ENCODE measurements at regions not wholly inside any gene's neighbourhood (a gene's known extent, or its start where the extent isn't known, plus 50 kb on each side); places are given as distances from the start of the nearest gene placed in this dataset.

DNA sequence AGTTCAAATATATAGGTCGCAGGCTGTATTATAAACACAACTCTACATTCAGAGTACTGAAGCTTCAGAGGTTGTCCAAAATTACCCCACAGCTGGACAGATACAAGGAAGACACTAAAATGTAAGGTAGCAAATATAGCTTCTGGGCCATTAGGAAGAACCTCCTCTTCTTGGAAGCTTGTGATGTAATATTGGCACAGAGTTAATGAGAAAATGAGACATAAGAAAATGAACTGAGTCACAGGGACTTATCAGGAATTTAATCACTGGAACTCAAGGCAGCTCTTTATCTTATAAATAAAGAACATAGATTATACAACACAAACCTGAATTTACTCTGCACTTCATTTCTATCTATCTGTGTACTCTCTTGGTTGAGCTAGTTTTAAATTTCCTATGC, 344.7 kb downstream of the PCDH10 start:
- TF ChIP-seq EP300 (IDR thresholded peaks at IDR 0.05) = no peak
- TF ChIP-seq, protein P1, sequence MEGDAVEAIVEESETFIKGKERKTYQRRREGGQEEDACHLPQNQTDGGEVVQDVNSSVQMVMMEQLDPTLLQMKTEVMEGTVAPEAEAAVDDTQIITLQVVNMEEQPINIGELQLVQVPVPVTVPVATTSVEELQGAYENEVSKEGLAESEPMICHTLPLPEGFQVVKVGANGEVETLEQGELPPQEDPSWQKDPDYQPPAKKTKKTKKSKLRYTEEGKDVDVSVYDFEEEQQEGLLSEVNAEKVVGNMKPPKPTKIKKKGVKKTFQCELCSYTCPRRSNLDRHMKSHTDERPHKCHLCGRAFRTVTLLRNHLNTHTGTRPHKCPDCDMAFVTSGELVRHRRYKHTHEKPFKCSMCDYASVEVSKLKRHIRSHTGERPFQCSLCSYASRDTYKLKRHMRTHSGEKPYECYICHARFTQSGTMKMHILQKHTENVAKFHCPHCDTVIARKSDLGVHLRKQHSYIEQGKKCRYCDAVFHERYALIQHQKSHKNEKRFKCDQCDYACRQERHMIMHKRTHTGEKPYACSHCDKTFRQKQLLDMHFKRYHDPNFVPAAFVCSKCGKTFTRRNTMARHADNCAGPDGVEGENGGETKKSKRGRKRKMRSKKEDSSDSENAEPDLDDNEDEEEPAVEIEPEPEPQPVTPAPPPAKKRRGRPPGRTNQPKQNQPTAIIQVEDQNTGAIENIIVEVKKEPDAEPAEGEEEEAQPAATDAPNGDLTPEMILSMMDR (IDR thresholded peaks at IDR 0.05) = no peak
- no peak for TF ChIP-seq POLR2A (IDR thresholded peaks at IDR 0.05)
- Histone ChIP-seq H3K27ac (no peak overlapping the region), H3K4me3 (no peak overlapping the region), H3K36me3 (no peaks in the 10 kb centered on the region), H3K9me3 (no peaks in the 10 kb centered on the region), H3K27me3 (no peaks in the 10 kb centered on the region), H3K4me1 (no peaks in the 10 kb centered on the region)
- 47 to 53% methylated on average over 1 of the region's 1 CpG for WGBS, 2 donors
- no peak for DNase-seq (ENCODE audit: low spot score in 2 of 2)

DNA sequence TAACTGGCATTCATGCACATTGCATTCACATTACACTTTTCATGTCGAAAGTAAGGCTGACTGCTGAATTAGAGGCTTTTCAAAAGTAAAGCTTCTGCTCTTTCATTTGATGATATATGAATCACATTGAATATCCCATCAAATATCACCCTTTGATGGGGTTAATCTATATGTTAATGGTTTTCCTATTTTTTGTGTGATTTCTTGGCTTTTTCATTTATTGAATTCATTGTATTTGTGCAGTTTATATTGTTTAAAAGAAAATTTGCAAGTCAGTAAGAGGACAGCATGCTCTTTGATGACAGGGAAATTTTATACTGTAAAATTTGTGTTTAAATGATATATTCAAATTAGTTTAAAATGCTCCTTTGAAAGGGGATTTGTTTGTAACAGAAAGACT, 344.1 kb downstream of the PCDH10 start:
- Histone ChIP-seq H3K4me1 (no peaks in the 10 kb centered on the region), H3K4me3 (no peak overlapping the region), H3K36me3 (no peaks in the 10 kb centered on the region), H3K27me3 (no peaks in the 10 kb centered on the region), H3K9me3 (no peaks in the 10 kb centered on the region), H3K27ac (no peak overlapping the region)
- TF ChIP-seq POLR2A (IDR thresholded peaks at IDR 0.05) = no peak
- no peak for DNase-seq (ENCODE audit: low spot score in 2 of 2)
- 61 to 73% methylated on average over 1 of the region's 1 CpG for whole genome bisulfite sequencing, 2 donors

DNA sequence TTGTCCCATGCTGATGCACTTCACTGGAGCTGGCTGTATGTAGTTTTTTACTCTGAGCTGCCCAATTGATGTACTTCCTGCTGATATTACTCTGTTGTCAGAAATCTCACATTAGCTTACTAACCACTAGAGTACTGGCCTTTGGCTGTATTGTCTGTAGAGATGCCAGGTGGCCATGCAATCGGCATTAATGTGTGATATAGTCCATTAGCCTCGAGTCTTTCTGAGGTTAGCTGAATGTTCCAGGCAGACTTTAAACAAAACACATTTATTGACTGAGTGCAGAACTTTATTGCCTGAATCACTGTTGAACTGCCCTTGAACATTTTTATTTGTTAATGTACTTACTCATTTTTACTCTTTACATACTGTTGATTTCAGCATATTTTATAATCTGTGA, 335.2 kb downstream of the PCDH10 start:
- TF ChIP-seq POLR2A (IDR thresholded peaks at IDR 0.05) (no peak), EP300 (IDR thresholded peaks at IDR 0.05) (no peak)
- TF ChIP-seq, protein P1 (IDR thresholded peaks at IDR 0.05) = no peak
- H3K9me3 ChIP-seq = no peaks in the 10 kb centered on the region
- 32 to 43% methylated on average over 2 of the region's 2 CpGs for WGBS, 2 donors
- no peak overlapping the region for H3K4me3 ChIP-seq
- no peaks in the 10 kb centered on the region for H3K36me3 ChIP-seq
- no peaks in the 10 kb centered on the region for H3K27me3 ChIP-seq
- H3K4me1 ChIP-seq = no peaks in the 10 kb centered on the region
- no peak for DNase-seq (ENCODE audit: low spot score in 2 of 2)
- H3K27ac ChIP-seq = no peak overlapping the region

DNA sequence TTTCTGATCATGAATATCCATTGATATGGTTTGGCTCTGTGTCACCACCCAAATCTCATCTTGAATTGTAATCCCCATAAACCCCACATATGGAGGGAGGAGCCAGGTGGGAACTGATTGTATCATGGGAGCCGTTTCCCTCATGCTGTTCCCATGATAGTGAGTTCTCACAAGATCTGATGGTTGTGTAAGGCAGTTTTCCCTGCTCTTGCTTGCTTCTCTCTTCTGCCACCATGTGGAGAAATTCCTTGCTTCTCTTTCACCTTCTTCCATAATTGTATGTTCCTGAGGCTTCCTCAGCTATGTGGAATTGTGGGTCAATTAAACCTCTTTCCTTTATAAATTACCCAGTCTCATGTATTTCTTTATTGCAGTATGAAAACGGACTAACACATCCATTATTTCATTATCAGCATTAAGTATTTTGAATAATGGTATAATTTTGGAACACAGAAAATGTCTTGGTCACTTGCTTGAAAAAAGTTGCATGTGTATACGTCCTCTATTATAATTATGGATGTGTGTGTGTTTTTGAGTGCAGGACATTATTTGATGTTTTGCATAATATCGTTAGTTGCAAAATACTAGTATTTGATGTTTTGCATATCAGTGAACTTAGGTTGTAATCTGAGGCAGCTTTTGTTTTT, 334.6 kb downstream of the PCDH10 start:
- Histone ChIP-seq H3K27ac (no peak overlapping the region), H3K36me3 (no peaks in the 10 kb centered on the region), H3K9me3 (no peaks in the 10 kb centered on the region), H3K4me3 (no peak overlapping the region), H3K4me1 (no peaks in the 10 kb centered on the region), H3K27me3 (no peaks in the 10 kb centered on the region)
- 60 to 62% methylated on average over 4 of the region's 4 CpGs for WGBS, 2 donors
- no peak for DNase-seq (ENCODE audit: low spot score in 2 of 2)
- TF ChIP-seq POLR2A (IDR thresholded peaks at IDR 0.05) (no peak), EP300 (IDR thresholded peaks at IDR 0.05) (no peak)
- TF ChIP-seq, protein P1 (IDR thresholded peaks at IDR 0.05) = no peak

DNA sequence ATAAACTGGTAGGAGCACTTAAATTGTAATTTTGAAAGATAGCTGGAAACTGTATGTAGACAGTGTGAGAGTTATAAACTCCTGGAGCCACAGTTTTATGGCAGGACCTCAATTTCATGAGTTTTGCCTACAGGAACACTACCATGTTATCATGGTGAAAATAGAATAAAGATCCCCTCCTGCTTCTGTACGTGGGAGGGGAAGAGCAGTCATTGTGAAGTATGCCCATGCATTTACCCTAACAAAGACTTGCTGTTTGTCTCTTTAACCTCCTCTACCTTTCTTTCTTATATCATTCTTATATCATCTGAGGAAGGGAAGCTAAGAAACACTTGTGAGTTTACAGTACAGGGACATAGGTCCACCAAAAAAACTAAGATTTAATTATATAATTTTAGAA, 327.0 kb downstream of the PCDH10 start:
- Histone ChIP-seq H3K4me1 (no peaks in the 10 kb centered on the region), H3K36me3 (no peaks in the 10 kb centered on the region), H3K27ac (no peak overlapping the region), H3K9me3 (no peaks in the 10 kb centered on the region), H3K27me3 (no peaks in the 10 kb centered on the region), H3K4me3 (no peak overlapping the region)
- TF ChIP-seq, protein P1 (IDR thresholded peaks at IDR 0.05) = no peak
- TF ChIP-seq EP300 (IDR thresholded peaks at IDR 0.05) = no peak
- no peak for TF ChIP-seq POLR2A (IDR thresholded peaks at IDR 0.05)
- WGBS, 2 donors = 24 to 26% methylated on average over 1 of the region's 1 CpG
- no peak for DNase-seq (ENCODE audit: low spot score in 2 of 2)

DNA sequence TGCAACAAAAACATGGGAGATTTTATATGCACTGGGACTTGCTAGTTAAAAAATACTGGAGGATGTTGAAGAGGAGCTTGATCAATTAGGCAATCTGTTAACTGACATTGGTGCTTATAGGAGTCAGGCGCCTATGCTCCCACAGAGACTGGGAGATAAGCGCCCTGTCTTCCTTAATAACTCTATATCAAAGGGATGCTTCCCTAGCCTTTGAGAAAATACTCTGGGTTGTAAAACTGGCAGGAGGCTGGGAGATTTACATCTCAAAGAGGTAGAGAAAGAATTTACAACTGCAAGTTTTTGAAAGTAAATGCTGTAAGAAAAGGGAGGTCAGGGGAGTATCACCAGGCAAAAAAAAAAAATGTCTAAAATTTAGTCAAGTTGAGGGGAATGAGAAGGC, 325.4 kb downstream of the PCDH10 start:
- 70 to 78% methylated on average over 2 of the region's 2 CpGs for WGBS, 2 donors
- TF ChIP-seq POLR2A (IDR thresholded peaks at IDR 0.05) = no peak
- TF ChIP-seq EP300 (IDR thresholded peaks at IDR 0.05) = no peak
- TF ChIP-seq, protein P1 (IDR thresholded peaks at IDR 0.05) = no peak
- Histone ChIP-seq H3K4me3 (no peak overlapping the region), H3K36me3 (no peaks in the 10 kb centered on the region), H3K4me1 (no peaks in the 10 kb centered on the region), H3K27me3 (no peaks in the 10 kb centered on the region), H3K27ac (no peak overlapping the region), H3K9me3 (no peaks in the 10 kb centered on the region)
- DNase-seq (ENCODE audit: low spot score in 2 of 2) = no peak

Measured in tibial nerve (tissue), 4 donors.